ENCODE measurements at regions not wholly inside any gene's neighbourhood (a gene's known extent, or its start where the extent isn't known, plus 50 kb on each side); places are given as distances from the start of the nearest gene placed in this dataset.

- TF ChIP-seq CTCF (IDR thresholded peaks at IDR 0.05; ENCODE audit: borderline replicate concordance, insufficient read depth, low read depth, low read length), result no peak
- H3K4me3 ChIP-seq (ENCODE audit: low read depth, low read length), result no peak overlapping the region
Measured at GRCh38 chr2:42852798-42853197, 60.4 kb upstream of the HAAO start.

- no peak for TF ChIP-seq CTCF (IDR thresholded peaks at IDR 0.05; ENCODE audit: borderline replicate concordance, insufficient read depth, low read depth, low read length)
- H3K4me3 ChIP-seq (ENCODE audit: low read depth, low read length), result no peak overlapping the region
Measured at GRCh38 chr2:42851740-42852250, 59.4 kb upstream of the HAAO start.

- TF ChIP-seq CTCF (IDR thresholded peaks at IDR 0.05; ENCODE audit: borderline replicate concordance, insufficient read depth, low read depth, low read length), result no peak
- H3K4me3 ChIP-seq (ENCODE audit: low read depth, low read length), result no peak overlapping the region
Measured at GRCh38 chr2:42851186-42851585, 58.8 kb upstream of the HAAO start.

DNA sequence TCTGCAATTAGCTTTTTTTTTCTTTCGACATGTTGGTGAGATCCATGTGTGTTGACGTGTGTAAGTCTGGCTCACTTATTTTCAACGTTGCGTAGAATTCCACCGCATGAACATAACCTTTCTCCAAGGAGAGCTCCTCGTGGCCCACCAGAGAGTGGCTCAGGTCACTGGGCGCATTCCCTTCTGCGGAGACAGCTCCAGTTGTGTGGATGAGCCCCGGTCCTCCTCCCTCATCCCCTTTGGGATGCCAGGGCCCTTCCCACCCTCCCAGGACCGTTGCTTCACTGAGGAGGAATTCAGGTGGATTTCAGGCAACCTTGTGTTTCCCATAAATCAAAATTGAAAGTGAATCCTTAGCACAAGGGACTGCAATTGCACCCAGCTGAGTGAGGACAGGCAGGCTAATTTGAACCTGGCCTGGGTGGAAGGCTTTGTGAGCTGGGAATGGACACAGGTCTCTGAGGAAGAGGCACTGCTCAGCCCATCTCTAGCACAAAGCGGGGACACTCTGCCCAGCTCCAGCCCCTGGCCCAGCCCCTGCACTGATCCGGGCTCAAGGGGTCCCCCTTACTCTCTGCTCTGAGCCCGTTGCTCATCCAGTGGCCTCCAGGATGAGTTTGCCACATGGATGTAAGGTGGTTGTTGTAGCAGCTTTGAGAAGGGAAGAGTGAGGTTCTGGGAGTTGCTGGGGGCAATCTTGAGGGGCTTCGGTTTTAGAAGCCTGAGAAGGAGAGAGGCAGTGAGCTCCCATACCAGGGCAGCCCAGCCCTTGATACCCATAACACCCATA is 57.8 kb upstream of the HAAO start:
- TF ChIP-seq CTCF (IDR thresholded peaks at IDR 0.05; ENCODE audit: borderline replicate concordance, insufficient read depth, low read depth, low read length), result no peak
- H3K4me3 ChIP-seq (ENCODE audit: low read depth, low read length), result no peak overlapping the region

GRCh38 chr2:42849311-42849710 is 56.9 kb upstream of the HAAO start:
- H3K4me3 ChIP-seq (ENCODE audit: low read depth, low read length), result no peak overlapping the region
- no peak for TF ChIP-seq CTCF (IDR thresholded peaks at IDR 0.05; ENCODE audit: borderline replicate concordance, insufficient read depth, low read depth, low read length)

- no peak for TF ChIP-seq CTCF (IDR thresholded peaks at IDR 0.05; ENCODE audit: borderline replicate concordance, insufficient read depth, low read depth, low read length)
- H3K4me3 ChIP-seq (ENCODE audit: low read depth, low read length), result no peak overlapping the region
Measured at GRCh38 chr2:42848726-42849290, 56.4 kb upstream of the HAAO start.

DNA sequence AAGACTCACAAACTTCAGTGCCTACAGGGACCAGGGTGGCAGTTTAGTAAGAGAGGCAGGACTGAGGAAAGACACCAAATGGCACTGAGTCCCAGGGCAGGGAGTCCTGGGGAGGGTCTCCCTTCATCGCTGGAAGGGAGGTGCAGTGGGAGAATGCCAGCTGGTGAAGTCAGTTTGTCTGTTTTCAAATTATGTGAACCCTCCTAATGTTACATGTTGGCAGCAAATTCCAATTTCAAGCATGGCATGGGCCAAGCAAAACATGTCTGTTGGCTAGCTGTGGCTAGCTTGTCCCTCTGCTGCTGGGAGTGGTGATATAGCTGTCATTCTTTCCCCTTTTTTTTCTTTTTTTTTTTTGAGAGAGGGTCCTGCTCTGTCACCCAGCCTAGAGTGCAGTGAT is 55.9 kb upstream of the HAAO start:
- no peak for TF ChIP-seq CTCF (IDR thresholded peaks at IDR 0.05; ENCODE audit: borderline replicate concordance, insufficient read depth, low read depth, low read length)
- H3K4me3 ChIP-seq (ENCODE audit: low read depth, low read length), result no peak overlapping the region

Data from GM12875 (cell line).